GM12872 (cell line): ENCODE measurements at regions not wholly inside any gene's neighbourhood (a gene's known extent, or its start where the extent isn't known, plus 50 kb on each side); places are given as distances from the start of the nearest gene placed in this dataset.

Experiments
- CTCF ChIP-seq: IDR thresholded peaks from 3 replicates; pipeline ENCODE4 v1.5.1; 2011; ENCODE audit warnings: low read depth, mild to moderate bottlenecking, low read length, moderate library complexity; ENCODE audit not compliant: insufficient read depth

DNA sequence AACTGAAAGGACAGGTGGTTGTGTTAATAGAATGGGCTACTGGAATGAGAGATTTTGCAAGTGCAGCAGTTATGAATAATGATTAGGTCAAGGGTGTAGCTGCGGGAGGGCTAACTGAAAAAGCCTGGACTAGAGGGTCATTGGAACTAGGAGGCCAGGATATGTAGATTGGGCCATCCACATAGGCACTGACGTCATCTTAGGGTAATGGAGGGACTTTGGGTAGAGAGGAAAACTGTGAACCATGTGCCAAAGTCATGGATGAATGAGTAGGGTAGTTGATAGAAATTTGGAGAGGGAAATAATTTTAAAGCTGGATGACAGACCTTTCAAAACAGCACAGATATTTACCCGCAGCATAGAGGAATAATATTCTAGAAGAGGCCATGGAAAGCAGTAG, 123.6 kb upstream of the SLITRK2 start:
- TF ChIP-seq CTCF = no peak

DNA sequence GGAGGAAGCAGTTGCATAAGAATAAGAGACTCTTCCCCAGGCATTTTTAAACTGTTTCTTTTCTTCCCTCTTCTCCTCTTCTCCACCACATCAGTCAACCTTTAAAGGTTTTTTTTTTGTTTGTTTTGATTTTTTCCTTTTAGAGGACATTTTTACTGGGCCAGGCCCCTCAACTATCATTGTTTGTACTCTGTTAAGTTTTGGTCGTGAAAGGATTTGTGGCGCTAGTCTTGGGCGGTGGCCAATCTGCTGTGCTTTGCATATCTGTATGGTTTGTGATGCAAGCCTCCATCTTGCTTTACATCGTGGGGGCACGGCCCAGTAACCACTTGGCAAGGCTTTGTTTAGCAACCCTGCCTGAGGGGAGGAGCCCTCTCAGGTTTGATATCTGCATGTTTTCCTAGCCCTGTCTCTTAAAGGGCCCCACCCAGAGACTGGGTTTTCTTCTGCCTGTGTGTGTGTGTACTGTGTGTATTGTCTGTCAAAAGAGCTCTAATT, 101.9 kb upstream of the SLITRK2 start:
- no peak for TF ChIP-seq CTCF

- no peak for TF ChIP-seq CTCF
Observed at GRCh38 chrX:145716226-145716625, 101.4 kb upstream of the SLITRK2 start.

- no peak for TF ChIP-seq CTCF
Observed at GRCh38 chrX:145727476-145727875, 90.2 kb upstream of the SLITRK2 start.

GRCh38 chrX:145729635-145730034, 88.0 kb upstream of the SLITRK2 start:
- no peak for TF ChIP-seq CTCF

DNA sequence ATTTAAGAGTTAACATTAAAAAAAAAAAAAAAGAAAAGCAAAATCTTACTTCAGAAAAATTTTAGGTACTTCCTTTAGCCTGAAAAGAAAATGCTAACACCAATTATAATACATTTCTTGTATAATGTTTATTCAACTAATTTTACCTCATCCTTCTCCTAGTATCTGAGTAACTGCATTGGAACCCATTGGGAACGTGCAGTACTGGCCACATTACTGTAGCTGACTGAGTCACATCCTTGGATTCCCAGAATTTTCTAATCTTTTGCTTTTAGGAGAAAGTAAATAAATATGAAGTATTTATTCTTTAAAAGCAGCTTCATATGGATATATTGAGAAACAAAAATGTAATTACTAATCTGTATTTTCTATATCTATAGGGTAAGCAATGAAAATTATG, 82.6 kb upstream of the SLITRK2 start:
- TF ChIP-seq CTCF = no peak

- no peak for TF ChIP-seq CTCF
Observed at GRCh38 chrX:145751943-145752342, 65.7 kb upstream of the SLITRK2 start.
